C4-2B (cell line): ENCODE measurements at regions not wholly inside any gene's neighbourhood (a gene's known extent, or its start where the extent isn't known, plus 50 kb on each side); places are given as distances from the start of the nearest gene placed in this dataset.
"Not testable (repeated sequence)": the region's sequence is repeated elsewhere in the genome, so short reads cannot be mapped to it uniquely, and the experiment has no call there.

Experiments
- H3K27ac ChIP-seq: fragments of 450-650 bp; 2 replicates; pipeline ENCODE4 v1.5.1; 2017
- CTCF ChIP-seq: fragments of 450-650 bp; conservative IDR thresholded peaks from 2 replicates; pipeline ENCODE4 v1.5.1; 2017; ENCODE audit warnings: mild to moderate bottlenecking
- ZFX ChIP-seq: fragments of 450-650 bp; IDR thresholded peaks from 2 replicates; pipeline ENCODE4 v1.6.1; 2017

GRCh38 chrX:138856881-138857604 lies 145.5 kb upstream of the FGF13 start:
- H3K27ac ChIP-seq, result no peak overlapping the region
- TF ChIP-seq ZFX, result no peak
- TF ChIP-seq CTCF, result no peak

- TF ChIP-seq ZFX, result no peak
- TF ChIP-seq CTCF, result no peak
- no peak overlapping the region for H3K27ac ChIP-seq
Measured at GRCh38 chrX:138853936-138854335, 142.4 kb upstream of the FGF13 start.

- H3K27ac ChIP-seq, result no peak overlapping the region
- TF ChIP-seq ZFX, result no peak
- no peak for TF ChIP-seq CTCF
Measured at GRCh38 chrX:138849521-138849920, 138.0 kb upstream of the FGF13 start.

- H3K27ac ChIP-seq, result no peak overlapping the region
- TF ChIP-seq CTCF, result peak; percentile 39
- no peak for TF ChIP-seq ZFX
Measured at GRCh38 chrX:138847930-138848329, 136.4 kb upstream of the FGF13 start.

GRCh38 chrX:138845786-138846185 lies 134.3 kb upstream of the FGF13 start:
- TF ChIP-seq CTCF, result no peak
- no peak overlapping the region for H3K27ac ChIP-seq

GRCh38 chrX:138807400-138807799 lies 95.9 kb upstream of the FGF13 start:
- not testable (repeated sequence) for H3K27ac ChIP-seq

- no peak for TF ChIP-seq ZFX
- TF ChIP-seq CTCF, result no peak
- H3K27ac ChIP-seq, result no peak overlapping the region
Measured at GRCh38 chrX:138794246-138794645, 82.7 kb upstream of the FGF13 start.

GRCh38 chrX:138791551-138791950 lies 80.0 kb upstream of the FGF13 start:
- no peak overlapping the region for H3K27ac ChIP-seq
- TF ChIP-seq CTCF, result no peak
- TF ChIP-seq ZFX, result no peak
